H1 (cell line): ENCODE measurements at regions not wholly inside any gene's neighbourhood (a gene's known extent, or its start where the extent isn't known, plus 50 kb on each side); places are given as distances from the start of the nearest gene placed in this dataset.

Experiments used
- CTCF ChIA-PET: fragments of 300-600 bp; sonication (Branson Sonifier 250); formaldehyde crosslinking; loops from one replicate; lab custom pipeline; 2021; ENCODE audit not compliant: partially characterized antibody; lab: Charles Lee
- POLR2A ChIA-PET: fragments of 300-600 bp; sonication (Branson Sonifier 250); formaldehyde crosslinking; loops from one replicate; lab custom pipeline; 2021; ENCODE audit warnings: inconsistent platforms; ENCODE audit not compliant: partially characterized antibody; lab: Charles Lee
- DNase-seq, 2 experiments: peaks; one replicate each; pipeline versions ENCODE4 v3.0.0 to v3.0.0-alpha.2; 2010 to 2022; ENCODE audit warnings: low spot score in 2 of 2, low read depth in 1 of 2, mixed read lengths in 1 of 2
- FAIRE-seq: peaks from 2 replicates; lab custom pipeline; 2011; peaks lifted over from hg19 to GRCh38; lab: Jason Lieb, UNC
- H2AFZ ChIP-seq: 2 replicates; pipeline ENCODE4 v1.8.1; 2012; ENCODE audit warnings: low read length, inconsistent platforms
- H2AK5ac ChIP-seq: 2 replicates; pipeline ENCODE4 v1.6.1; 2013; ENCODE audit warnings: low read depth, low read length
- H2BK120ac ChIP-seq: replicated peaks from 2 replicates; pipeline ENCODE3; 2013; ENCODE audit warnings: low read depth, low read length, inconsistent platforms
- H2BK12ac ChIP-seq: 2 replicates; pipeline ENCODE4 v1.6.1; 2013; ENCODE audit warnings: low read depth, low read length
- H2BK15ac ChIP-seq: 2 replicates; pipeline ENCODE4 v1.6.1; 2013; ENCODE audit warnings: low read length
- H2BK20ac ChIP-seq: 2 replicates; pipeline ENCODE4 v1.6.1; 2013; ENCODE audit warnings: low read length
- H2BK5ac ChIP-seq: 2 replicates; pipeline ENCODE4 v1.6.1; 2013; ENCODE audit warnings: low read depth, low read length
- H3K14ac ChIP-seq: 2 replicates; pipeline ENCODE4 v1.6.1; 2013; ENCODE audit warnings: inconsistent platforms; ENCODE audit not compliant: insufficient read length
- H3K18ac ChIP-seq: 2 replicates; pipeline ENCODE4 v1.6.1; 2013; ENCODE audit warnings: low read length; ENCODE audit errors: extremely low read depth
- H3K23ac ChIP-seq: 2 replicates; pipeline ENCODE4 v1.6.1; 2013; ENCODE audit warnings: inconsistent platforms; ENCODE audit not compliant: insufficient read length
- H3K23me2 ChIP-seq: 2 replicates; pipeline ENCODE4 v1.6.1; 2013; ENCODE audit warnings: low read depth, low read length
- H3K27ac ChIP-seq: 2 replicates; pipeline ENCODE4 v1.6.1; 2011; ENCODE audit warnings: low read depth, low read length, inconsistent platforms
- H3K27me3 ChIP-seq, 4 experiments: replicated peaks in 1 of 4; 1 replicate in 1 of 4; 2 replicates in 3 of 4; pipeline versions ENCODE4 v1.6.1 to v1.8.1; 2011 to 2013; ENCODE audit warnings: low read length in 3 of 4, mild to moderate bottlenecking in 3 of 4, inconsistent platforms in 2 of 4, mixed read lengths in 2 of 4, moderate library complexity in 1 of 4; ENCODE audit not compliant: control insufficient read depth in 3 of 4, insufficient read depth in 3 of 4; ENCODE audit errors: extremely low read depth in 1 of 4
- H3K36me3 ChIP-seq, 4 experiments: 2 replicates each; pipeline versions ENCODE4 v1.6.1 to v1.8.1; 2011 to 2013; ENCODE audit warnings: mild to moderate bottlenecking in 4 of 4, low read length in 3 of 4, moderate library complexity in 2 of 4, control low read depth in 1 of 4, inconsistent platforms in 1 of 4; ENCODE audit not compliant: insufficient read depth in 4 of 4, control insufficient read depth in 2 of 4
- H3K4ac ChIP-seq: replicated peaks from 2 replicates; pipeline ENCODE3; 2013; ENCODE audit warnings: low read length, low read depth, mixed read lengths, inconsistent platforms; ENCODE audit not compliant: insufficient read length
- H3K4me1 ChIP-seq, 4 experiments: replicated peaks in 1 of 4; 1 replicate in 1 of 4; 2 replicates in 3 of 4; pipeline versions ENCODE4 v1.6.1 to v1.8.1; 2011 to 2013; ENCODE audit warnings: low read length in 3 of 4, inconsistent platforms in 2 of 4, mixed read lengths in 1 of 4; ENCODE audit not compliant: insufficient read depth in 4 of 4, control insufficient read depth in 3 of 4
- H3K4me2 ChIP-seq, 2 experiments: 2 replicates each; pipeline versions ENCODE4 v1.6.1 to v1.8.1; 2011 to 2013; ENCODE audit warnings: low read depth in 2 of 2, low read length in 2 of 2, control low read depth in 1 of 2, inconsistent platforms in 1 of 2, mild to moderate bottlenecking in 1 of 2; ENCODE audit not compliant: insufficient read depth in 1 of 2
- H3K4me3 ChIP-seq, 4 experiments: fragments of 200-600, 300-600 bp in 1 of 4; sonication (generic), shearing (Covaris generic), sonication (Bioruptor Twin) in 1 of 4; 2 replicates each; pipeline versions ENCODE4 v1.5.1 to v1.8.1; 2011 to 2016; ENCODE audit warnings: low read length in 4 of 4, low read depth in 3 of 4, control low read depth in 2 of 4, inconsistent platforms in 2 of 4, mild to moderate bottlenecking in 2 of 4, mixed read lengths in 1 of 4, moderate library complexity in 1 of 4; ENCODE audit not compliant: insufficient read depth in 2 of 4; ENCODE audit errors: extremely low read depth in 1 of 4
- H3K56ac ChIP-seq: replicated peaks from 2 replicates; pipeline ENCODE3; 2013; ENCODE audit warnings: low read depth, mild to moderate bottlenecking, mixed read lengths, low read length, inconsistent platforms; ENCODE audit not compliant: insufficient read length
- H3K79me1 ChIP-seq: 2 replicates; pipeline ENCODE4 v1.6.1; 2013; ENCODE audit warnings: low read depth, low read length, control low read depth
- H3K79me2 ChIP-seq, 2 experiments: 2 replicates each; pipeline versions ENCODE4 v1.6.1 to v1.8.1; 2012 to 2013; ENCODE audit warnings: low read length in 2 of 2, mild to moderate bottlenecking in 2 of 2, inconsistent platforms in 1 of 2; ENCODE audit not compliant: insufficient read depth in 2 of 2, control insufficient read depth in 1 of 2
- H3K9ac ChIP-seq, 4 experiments: replicated peaks in 1 of 4; 1 replicate in 1 of 4; 2 replicates in 3 of 4; pipeline versions ENCODE4 v1.6.1 to v1.8.1; 2011 to 2013; ENCODE audit warnings: low read depth in 3 of 4, low read length in 3 of 4, control low read depth in 2 of 4, mild to moderate bottlenecking in 2 of 4, moderate library complexity in 2 of 4, inconsistent platforms in 1 of 4; ENCODE audit errors: extremely low read depth in 1 of 4
- H3K9me3 ChIP-seq, 2 experiments: 2 replicates each; pipeline versions ENCODE4 v1.6.1 to v1.8.1; 2012 to 2013; ENCODE audit warnings: mild to moderate bottlenecking in 2 of 2, moderate library complexity in 2 of 2, control low read depth in 1 of 2, inconsistent platforms in 1 of 2, low read depth in 1 of 2, low read length in 1 of 2, mixed read lengths in 1 of 2; ENCODE audit not compliant: insufficient read depth in 2 of 2
- H4K20me1 ChIP-seq, 2 experiments: replicated peaks in 1 of 2; 2 replicates each; pipeline versions ENCODE3 to v1.8.1; 2011 to 2013; ENCODE audit warnings: inconsistent platforms in 2 of 2, low read length in 2 of 2, mild to moderate bottlenecking in 1 of 2; ENCODE audit not compliant: insufficient read depth in 2 of 2, control insufficient read depth in 1 of 2
- H4K5ac ChIP-seq: 2 replicates; pipeline ENCODE4 v1.6.1; 2013; ENCODE audit warnings: low read length, low read depth, mixed read lengths, inconsistent platforms; ENCODE audit not compliant: insufficient read length
- H4K8ac ChIP-seq: 2 replicates; pipeline ENCODE4 v1.8.0; 2013; ENCODE audit warnings: mild to moderate bottlenecking, moderate library complexity, low read length, inconsistent platforms; ENCODE audit not compliant: insufficient read depth; ENCODE audit errors: extremely low read depth
- H4K91ac ChIP-seq: replicated peaks from 2 replicates; pipeline ENCODE3; 2013; ENCODE audit warnings: low read length, mixed read lengths, inconsistent platforms; ENCODE audit not compliant: insufficient read length
- ASH2L ChIP-seq: fragments of 200-600, 300-600 bp; sonication (generic); IDR thresholded peaks from one replicate; pipeline ENCODE4 v1.7.1; 2017; ENCODE audit warnings: low read length
- CTCF ChIP-seq, 3 experiments: IDR thresholded peaks; 1 replicate in 2 of 3; 2 replicates in 1 of 3; pipeline versions ENCODE4 v1.5.1 to v1.6.1; 2011; ENCODE audit warnings: low read length in 3 of 3, mild to moderate bottlenecking in 3 of 3, inconsistent platforms in 2 of 3, low read depth in 1 of 3, moderate library complexity in 1 of 3; ENCODE audit not compliant: insufficient read depth in 1 of 3; ENCODE audit errors: control extremely low read depth in 1 of 3
- RAD21 ChIP-seq, 2 experiments: IDR thresholded peaks in 1 of 2; conservative IDR thresholded peaks in 1 of 2; 2 replicates each; pipeline ENCODE4 v1.6.1; 2011; ENCODE audit warnings: low read depth in 2 of 2, low read length in 2 of 2, improper control_type of control experiment in 1 of 2, inconsistent platforms in 1 of 2, mild to moderate bottlenecking in 1 of 2, moderate library complexity in 1 of 2

GRCh38 chr21:27213303-27213702 is 246.4 kb upstream of the ADAMTS5 start:
- CTCF ChIA-PET: interaction anchor here (0.6 to 2.9 kb wide), 19 partner anchors 10 to 569 kb away, joined by 3 to 14 read pairs (median 4); no protein-coding TSS in a partner anchor
- Histone ChIP-seq H3K23ac (no peak overlapping the region), H2BK12ac (no peak overlapping the region), H4K8ac (no peak overlapping the region), H4K20me1 (no peaks in the 10 kb centered on the region), H2BK15ac (no peak overlapping the region), H3K4me1 (no peaks in the 10 kb centered on the region), H3K79me1 (no peaks in the 10 kb centered on the region), H2BK120ac (no peak overlapping the region), H3K36me3 (no peaks in the 10 kb centered on the region; a peak in 2 of 8 replicates), H3K18ac (no peak overlapping the region), H3K27ac (no peak overlapping the region), H3K9ac (no peak overlapping the region), H2BK20ac (no peak overlapping the region), H3K4ac (no peak overlapping the region), H3K23me2 (no peaks in the 10 kb centered on the region), H2AFZ (no peak overlapping the region), H3K4me3 (no peak overlapping the region), H3K79me2 (no peaks in the 10 kb centered on the region), H3K27me3 (no peaks in the 10 kb centered on the region), H2BK5ac (no peak overlapping the region), H3K56ac (no peak overlapping the region), H3K14ac (no peak overlapping the region), H2AK5ac (no peak overlapping the region), H3K4me2 (no peak overlapping the region), H4K5ac (no peak overlapping the region), H4K91ac (no peak overlapping the region), H3K9me3 (peaks cover under 1 to 7% of the 10 kb centered on the region in 2 experiments; a peak in 3 of 4 replicates)
- peak; percentile 56 to 64 for TF ChIP-seq RAD21 (IDR thresholded peaks at IDR 0.05 in 1 of 2, conservative IDR thresholded peaks at IDR 0.05 in 1 of 2; ENCODE audit: low read depth in 2 of 2, low read length in 2 of 2)
- TF ChIP-seq ASH2L: no peak
- peak in 2 of 3 experiments; percentile 33 to 45; a peak in 2 of 4 replicates for TF ChIP-seq CTCF (IDR thresholded peaks at IDR 0.05; ENCODE audit: control extremely low read depth in 1 of 3, insufficient read depth in 1 of 3, low read depth in 1 of 3, low read length in 3 of 3)
- POLR2A ChIA-PET: no interaction called here
- no peak for DNase-seq
- FAIRE-seq: no peak
